Spinal cord (tissue), 9 donors: ENCODE measurements at regions not wholly inside any gene's neighbourhood (a gene's known extent, or its start where the extent isn't known, plus 50 kb on each side); places are given as distances from the start of the nearest gene placed in this dataset.
A peak's percentile ranks its signal among the peaks of the same experiment; 100 is the strongest.

Experiments
- DNase-seq, 6 donors: peaks; one replicate each; pipeline versions ENCODE4 v3.0.0 to v3.0.0-alpha.2; 2013 to 2015; ENCODE audit warnings: low spot score in 6 of 6, low read depth in 4 of 6
- H3K27ac ChIP-seq: one replicate; pipeline ENCODE4 v1.5.1; 2013; ENCODE audit warnings: low read depth, low read length, control low read depth
- H3K27me3 ChIP-seq: one replicate; pipeline ENCODE4 v1.6.1; 2013; ENCODE audit warnings: low read length; ENCODE audit not compliant: control insufficient read depth, insufficient read depth
- H3K36me3 ChIP-seq: one replicate; pipeline ENCODE4 v1.6.1; 2013; ENCODE audit warnings: low read length; ENCODE audit not compliant: control insufficient read depth, insufficient read depth
- H3K4me1 ChIP-seq: one replicate; pipeline ENCODE4 v1.6.1; 2013; ENCODE audit warnings: low read length; ENCODE audit not compliant: control insufficient read depth, insufficient read depth
- H3K4me3 ChIP-seq: one replicate; pipeline ENCODE4 v1.5.1; 2013; ENCODE audit warnings: low read depth, low read length, control low read depth
- H3K9me3 ChIP-seq: one replicate; pipeline ENCODE4 v1.6.1; 2013; ENCODE audit warnings: low read length; ENCODE audit not compliant: control insufficient read depth, insufficient read depth
- WGBS: methylation state at CpG from one replicate; pipeline ENCODE4 v1.1.5; 2013; ENCODE audit warnings: missing lambda C conversion rate; ENCODE audit not compliant: insufficient coverage; 5-methylcytosine and 5-hydroxymethylcytosine counted together
- donor health status: healthy.

GRCh38 chr6:22878706-22879105 lies 309.3 kb downstream of the HDGFL1 start:
- WGBS, result no CpG with 5 or more reads among the region's 1 CpG
- Histone ChIP-seq H3K36me3 (no peaks in the 10 kb centered on the region), H3K4me3 (no peak overlapping the region), H3K27ac (no peak overlapping the region), H3K4me1 (peaks cover 4% of the 10 kb centered on the region), H3K27me3 (no peaks in the 10 kb centered on the region), H3K9me3 (no peaks in the 10 kb centered on the region)
- no peak for DNase-seq

- H3K4me3 ChIP-seq, result no peak overlapping the region
- no CpG with 5 or more reads among the region's 3 CpGs for WGBS
- peak overlapping the region; percentile 29 for H3K27ac ChIP-seq
- H3K9me3 ChIP-seq, result no peaks in the 10 kb centered on the region
- H3K4me1 ChIP-seq, result peaks cover 4% of the 10 kb centered on the region
- no peaks in the 10 kb centered on the region for H3K36me3 ChIP-seq
- DNase-seq, result no peak
- H3K27me3 ChIP-seq, result no peaks in the 10 kb centered on the region
These were observed 311.5 kb downstream of the HDGFL1 start for GRCh38 chr6:22880686-22881433.

- no peaks in the 10 kb centered on the region for H3K27me3 ChIP-seq
These were observed 313.2 kb downstream of the HDGFL1 start for GRCh38 chr6:22882581-22882980.

GRCh38 chr6:22883061-22883717 lies 313.8 kb downstream of the HDGFL1 start:
- H3K36me3 ChIP-seq, result no peaks in the 10 kb centered on the region
- WGBS, result 81% methylated on average over 6 of the region's 7 CpGs
- DNase-seq, result no peak
- no peak overlapping the region for H3K4me3 ChIP-seq
- no peaks in the 10 kb centered on the region for H3K27me3 ChIP-seq
- H3K27ac ChIP-seq, result no peak overlapping the region
- H3K4me1 ChIP-seq, result no peaks in the 10 kb centered on the region
- H3K9me3 ChIP-seq, result no peaks in the 10 kb centered on the region

More at GRCh38 chr6:22882581-22882980, 313.2 kb downstream of the HDGFL1 start:
- WGBS, result 60% methylated on average over 1 of the region's 2 CpGs
- Histone ChIP-seq H3K4me1 (peaks cover 1% of the 10 kb centered on the region), H3K36me3 (no peaks in the 10 kb centered on the region), H3K4me3 (no peak overlapping the region), H3K27ac (no peak overlapping the region), H3K9me3 (no peaks in the 10 kb centered on the region)
- DNase-seq, result no peak

- Histone ChIP-seq H3K9me3 (no peaks in the 10 kb centered on the region), H3K36me3 (no peaks in the 10 kb centered on the region), H3K27ac (no peak overlapping the region), H3K4me1 (no peaks in the 10 kb centered on the region), H3K4me3 (no peak overlapping the region), H3K27me3 (no peaks in the 10 kb centered on the region)
- no CpG with 5 or more reads among the region's 6 CpGs for WGBS
- no peak for DNase-seq
These were observed 315.1 kb downstream of the HDGFL1 start for GRCh38 chr6:22884456-22884855.

- no CpG with 5 or more reads among the region's 10 CpGs for WGBS
- no peaks in the 10 kb centered on the region for H3K4me1 ChIP-seq
- peak in 1 of 6 donors; percentile 33 for DNase-seq
- H3K27ac ChIP-seq, result no peak overlapping the region
- no peaks in the 10 kb centered on the region for H3K27me3 ChIP-seq
- no peaks in the 10 kb centered on the region for H3K36me3 ChIP-seq
- H3K4me3 ChIP-seq, result no peak overlapping the region
- no peaks in the 10 kb centered on the region for H3K9me3 ChIP-seq
These were observed 317.6 kb downstream of the HDGFL1 start for GRCh38 chr6:22886650-22887581.

GRCh38 chr6:22888163-22888752 lies 318.9 kb downstream of the HDGFL1 start:
- no peak overlapping the region for H3K4me3 ChIP-seq
- H3K36me3 ChIP-seq, result no peaks in the 10 kb centered on the region
- 94% methylated on average over 2 of the region's 3 CpGs for WGBS
- H3K9me3 ChIP-seq, result no peaks in the 10 kb centered on the region
- H3K4me1 ChIP-seq, result no peaks in the 10 kb centered on the region
- no peak overlapping the region for H3K27ac ChIP-seq
- no peaks in the 10 kb centered on the region for H3K27me3 ChIP-seq
- DNase-seq, result no peak

- no peaks in the 10 kb centered on the region for H3K4me1 ChIP-seq
- H3K9me3 ChIP-seq, result no peaks in the 10 kb centered on the region
- no CpG with 5 or more reads among the region's 4 CpGs for WGBS
- no peak for DNase-seq
- no peak overlapping the region for H3K27ac ChIP-seq
- H3K36me3 ChIP-seq, result no peaks in the 10 kb centered on the region
- no peak overlapping the region for H3K4me3 ChIP-seq
- no peaks in the 10 kb centered on the region for H3K27me3 ChIP-seq
These were observed 322.6 kb downstream of the HDGFL1 start for GRCh38 chr6:22891934-22892333.

GRCh38 chr6:22892452-22892851 lies 323.1 kb downstream of the HDGFL1 start:
- no peak for DNase-seq

More at GRCh38 chr6:22892452-22892851, 323.1 kb downstream of the HDGFL1 start:
- Histone ChIP-seq H3K9me3 (no peaks in the 10 kb centered on the region), H3K27ac (no peak overlapping the region), H3K27me3 (no peaks in the 10 kb centered on the region), H3K4me1 (no peaks in the 10 kb centered on the region), H3K36me3 (no peaks in the 10 kb centered on the region), H3K4me3 (no peak overlapping the region)
- 89% methylated on average over 1 of the region's 2 CpGs for WGBS
